GM21576 (cell line): ENCODE measurements at regions not wholly inside any gene's neighbourhood (a gene's known extent, or its start where the extent isn't known, plus 50 kb on each side); places are given as distances from the start of the nearest gene placed in this dataset.

ENCODE experiments used
- ATAC-seq: cut with Tn5 transposase; IDR thresholded peaks from one replicate; pipeline ENCODE4 v1.9.1; 2021; ENCODE audit warnings: mild to moderate bottlenecking, moderate library complexity; ENCODE audit not compliant: unreplicated experiment

DNA sequence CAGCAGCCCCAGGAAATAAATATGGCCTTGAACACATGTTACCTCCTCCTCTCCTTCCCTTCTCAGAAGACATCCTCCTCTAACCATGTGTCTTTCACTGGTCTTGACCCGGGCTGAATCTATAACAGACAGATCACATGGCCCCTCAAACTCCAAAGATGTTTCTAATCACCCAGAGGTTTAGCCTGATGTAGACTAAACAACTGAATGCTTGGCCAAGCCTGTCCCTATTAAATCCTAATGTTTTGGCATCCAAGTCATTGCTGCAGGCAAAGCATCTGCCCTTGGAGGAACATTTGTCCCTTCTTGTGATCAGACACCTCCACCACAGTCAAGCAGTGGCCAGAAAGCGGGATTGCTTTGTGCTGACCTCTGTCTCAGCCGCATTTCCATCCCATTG, 65.5 kb downstream of the ANKRD60 start:
- no peak for ATAC-seq

DNA sequence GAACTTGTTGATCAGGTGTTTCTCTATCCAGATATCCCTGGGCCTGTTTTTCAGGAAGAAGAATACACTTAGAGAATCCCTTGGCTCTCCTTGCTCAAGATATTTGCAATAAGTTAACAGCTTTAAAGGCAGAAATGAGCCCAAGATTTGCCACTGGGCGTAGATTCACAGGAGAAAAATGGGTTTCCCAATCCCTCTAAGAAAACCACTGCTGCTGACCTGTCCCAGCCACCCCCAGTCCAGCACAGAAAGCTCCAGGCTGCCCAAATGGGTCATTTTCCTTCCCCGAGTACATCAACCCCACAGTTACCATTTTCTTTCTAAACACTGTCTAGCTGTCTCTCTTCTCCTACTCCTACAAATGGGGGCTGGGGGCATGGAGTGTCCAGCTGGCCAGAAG, 67.3 kb downstream of the ANKRD60 start:
- ATAC-seq: no peak

DNA sequence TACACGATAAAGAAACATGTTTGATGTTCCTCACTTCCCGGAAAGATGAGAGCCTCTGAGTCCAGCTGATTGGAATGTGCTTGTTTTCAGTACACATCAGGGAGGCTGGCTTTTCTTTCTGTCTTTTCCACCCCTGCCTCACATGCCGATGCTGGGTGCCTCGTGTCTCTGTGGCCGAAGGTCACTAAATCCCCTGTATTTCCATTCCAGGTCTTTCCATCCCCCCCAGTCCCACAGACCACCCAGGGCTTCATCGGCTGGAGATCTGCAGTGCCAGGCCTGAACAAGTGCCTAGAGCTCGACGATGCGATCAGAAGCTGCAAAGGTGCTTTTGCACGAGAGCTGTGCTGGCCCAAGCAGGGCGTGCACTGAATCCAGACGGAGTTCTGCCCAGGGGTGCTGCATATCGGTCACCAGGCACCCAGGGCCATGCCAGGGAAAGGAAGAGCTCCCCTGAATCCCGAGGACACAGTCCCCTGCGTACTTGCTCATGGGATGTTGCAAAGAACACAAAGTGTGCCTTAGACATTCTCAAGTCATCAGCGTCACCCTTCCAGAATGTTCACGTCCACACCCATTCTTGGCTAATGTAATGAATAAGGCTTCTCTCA, 67.9 kb downstream of the ANKRD60 start:
- no peak for ATAC-seq

GRCh38 chr20:58155148-58155925, 73.1 kb downstream of the ANKRD60 start:
- no peak for ATAC-seq

DNA sequence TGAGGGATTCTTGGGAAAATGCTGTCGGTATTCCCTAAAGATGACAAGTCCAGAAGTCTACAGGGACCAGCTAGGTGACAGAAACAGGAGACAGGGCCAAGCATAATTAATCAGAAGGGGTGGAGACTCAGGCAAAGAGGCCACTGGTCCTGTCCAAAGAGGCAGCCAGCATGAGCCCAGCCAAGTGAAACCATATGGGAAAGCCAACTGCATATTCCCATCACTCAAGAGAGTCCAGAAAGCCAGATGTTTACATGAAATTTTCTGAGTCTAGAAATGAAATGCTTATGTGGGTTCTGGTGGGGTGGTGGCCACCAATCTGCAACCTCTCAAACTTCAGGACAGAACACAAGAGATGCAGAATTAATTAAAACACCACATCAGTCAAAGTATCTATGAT, 74.3 kb downstream of the ANKRD60 start:
- no peak for ATAC-seq

DNA sequence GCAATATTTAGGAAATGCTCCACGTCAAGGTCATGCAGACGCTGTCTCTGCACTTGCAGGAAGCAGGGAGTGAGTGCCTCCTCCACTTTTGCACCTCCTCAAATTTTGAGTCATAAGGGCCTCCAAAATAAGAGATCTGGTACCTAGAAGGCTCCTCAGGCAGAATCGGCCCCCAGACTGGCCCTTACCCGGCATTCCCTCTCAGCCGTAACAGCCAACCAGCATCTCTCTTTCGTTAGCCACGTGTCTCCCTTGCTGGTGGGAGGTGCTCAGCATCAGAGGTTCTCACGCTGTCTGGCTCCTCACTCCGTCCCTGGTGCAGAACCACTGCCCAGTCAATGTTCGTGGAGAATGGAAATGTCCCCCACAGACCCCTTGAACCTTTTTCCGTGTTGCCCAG, 75.3 kb downstream of the ANKRD60 start:
- no peak for ATAC-seq

- no peak for ATAC-seq
Measured at GRCh38 chr20:58150772-58151171, 77.7 kb downstream of the ANKRD60 start.

DNA sequence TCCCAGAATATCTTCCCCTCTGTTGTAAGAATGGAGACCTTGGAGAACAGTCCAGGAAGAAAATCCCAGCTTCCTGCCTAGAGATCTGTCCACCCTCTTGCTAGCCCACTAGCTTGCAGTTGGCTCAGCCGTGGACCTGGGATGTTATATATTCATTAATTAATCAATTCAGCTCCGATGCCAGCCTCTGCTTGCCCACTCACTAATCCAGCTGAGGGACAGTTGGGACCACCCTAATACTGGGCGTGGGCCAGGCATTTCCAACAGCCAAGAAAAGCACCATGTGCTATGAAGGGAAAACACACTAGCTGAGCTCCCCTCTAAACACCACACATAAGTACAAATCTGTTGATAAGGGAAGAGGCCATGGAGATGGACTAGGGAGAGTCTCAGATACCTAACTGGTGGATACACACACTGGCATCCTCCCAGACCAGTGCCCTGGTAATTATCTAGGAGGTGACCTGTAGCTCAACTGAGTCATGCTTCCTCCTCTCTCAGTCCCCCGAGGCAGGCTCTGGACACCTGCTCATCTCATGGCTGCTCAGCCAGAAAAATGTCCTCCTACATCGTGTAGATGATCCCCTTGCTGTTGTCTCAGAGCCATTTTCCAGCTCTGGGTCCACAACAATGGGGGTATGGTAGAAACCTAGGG, 78.9 kb downstream of the ANKRD60 start:
- no peak for ATAC-seq

DNA sequence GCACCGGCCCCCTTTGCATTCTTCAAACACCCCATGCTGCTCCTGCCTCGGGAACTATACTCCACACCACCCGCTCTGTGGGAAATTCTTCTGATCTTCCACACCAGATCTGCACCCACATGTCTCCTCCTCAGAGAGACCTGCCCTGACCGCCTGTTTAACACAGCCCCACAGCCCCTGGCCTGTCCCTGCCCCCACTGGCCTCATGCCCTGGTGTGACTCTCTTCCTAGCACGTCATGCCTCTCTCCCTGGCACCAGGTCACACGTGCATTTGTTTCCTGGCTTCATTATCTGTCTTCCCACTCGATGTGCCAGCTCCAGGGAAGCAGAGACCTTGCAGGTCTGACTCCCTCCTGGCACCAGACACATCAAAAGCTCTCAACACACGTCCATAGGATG, 79.6 kb downstream of the ANKRD60 start:
- no peak for ATAC-seq

GRCh38 chr20:58147628-58148370, 80.7 kb downstream of the ANKRD60 start:
- ATAC-seq: no peak

- no peak for ATAC-seq
Measured at GRCh38 chr20:58146746-58147140, 81.7 kb downstream of the ANKRD60 start.

DNA sequence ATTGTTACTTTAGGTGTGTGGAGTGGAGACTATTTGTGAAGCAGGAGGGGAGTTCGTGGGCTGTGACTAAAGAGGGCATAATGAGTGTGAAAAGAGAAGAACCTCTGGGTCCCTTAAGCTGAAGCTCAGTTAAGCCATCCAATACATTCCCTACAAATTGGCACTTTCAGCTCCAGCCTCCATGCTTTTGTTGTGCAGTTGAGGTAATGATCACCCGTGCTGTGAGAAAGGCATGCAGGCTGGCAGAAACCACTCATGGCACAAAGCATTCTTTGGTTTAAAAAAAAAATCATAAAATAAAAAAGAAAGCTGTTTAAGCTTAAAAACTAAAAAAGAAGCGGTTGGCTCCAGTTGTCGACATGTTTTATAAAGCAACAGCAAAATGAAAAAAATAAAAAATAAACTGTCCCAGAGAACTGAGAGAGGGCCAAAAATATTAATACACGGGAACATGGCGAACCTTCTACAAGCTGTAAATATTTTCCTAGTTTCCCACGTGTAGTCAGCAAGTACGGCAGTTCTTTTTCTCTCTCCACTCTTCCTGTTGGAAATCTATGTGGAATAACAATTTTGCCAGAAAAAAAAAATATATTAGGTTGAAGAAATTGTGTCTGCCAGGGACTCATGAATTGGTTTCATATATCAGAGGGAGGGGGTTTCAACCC, 82.2 kb downstream of the ANKRD60 start:
- no peak for ATAC-seq

- ATAC-seq: no peak
Measured at GRCh38 chr20:58145506-58146080, 82.9 kb downstream of the ANKRD60 start.

GRCh38 chr20:58144096-58144495, 84.4 kb downstream of the ANKRD60 start:
- ATAC-seq: no peak

DNA sequence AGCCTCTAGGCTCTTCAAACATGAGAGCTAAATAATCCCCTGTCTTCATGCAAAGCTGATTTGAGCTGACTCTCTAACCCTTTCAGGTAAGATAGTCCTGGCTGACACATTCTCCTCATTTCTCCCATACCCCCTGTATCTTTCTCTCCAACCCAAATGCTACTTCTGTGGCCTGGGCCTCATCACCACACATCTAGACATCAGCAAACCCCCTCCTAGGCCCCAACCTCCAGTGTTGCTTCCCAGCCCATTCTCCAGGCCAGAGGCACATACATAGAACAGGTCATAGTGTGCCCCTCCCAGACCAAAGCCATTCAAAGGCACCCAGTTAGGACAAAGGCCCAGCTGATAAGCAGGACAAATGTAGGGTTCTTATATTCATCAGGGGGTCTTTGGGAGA, 84.9 kb downstream of the ANKRD60 start:
- ATAC-seq: no peak

DNA sequence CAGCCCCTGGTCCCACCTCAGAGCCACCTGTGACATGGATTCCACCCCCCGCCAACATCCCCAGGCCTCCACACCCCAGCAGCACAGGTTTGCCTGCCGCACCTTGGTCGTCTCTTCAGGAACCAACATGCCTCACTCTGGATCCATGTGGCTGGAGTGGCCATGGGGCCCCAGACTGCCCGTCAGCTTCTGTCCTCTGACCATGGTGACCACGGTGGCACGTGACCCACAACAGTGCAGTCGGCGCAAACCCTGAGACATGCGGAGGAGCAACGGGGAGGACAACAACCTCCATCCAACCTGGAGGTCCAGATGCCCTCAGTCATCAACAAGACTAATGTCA, 85.6 kb downstream of the ANKRD60 start:
- ATAC-seq: no peak

- ATAC-seq: no peak
Measured at GRCh38 chr20:58141971-58142842, 86.2 kb downstream of the ANKRD60 start.

GRCh38 chr20:58141496-58141895, 87.0 kb downstream of the ANKRD60 start:
- no peak for ATAC-seq

GRCh38 chr20:58140787-58141425, 87.5 kb downstream of the ANKRD60 start:
- ATAC-seq: no peak
